Lower leg skin (tissue), 4 donors: ENCODE measurements at regions not wholly inside any gene's neighbourhood (a gene's known extent, or its start where the extent isn't known, plus 50 kb on each side); places are given as distances from the start of the nearest gene placed in this dataset.

Experiments
- DNase-seq, 2 donors: peaks; one replicate each; pipeline ENCODE4 v3.0.0-alpha.2; 2019; ENCODE audit warnings: low spot score in 2 of 2
- H3K4me3 ChIP-seq: fragments of 200-600 bp; sonication (generic); 2 replicates; pipeline ENCODE4 v1.5.1; 2017; ENCODE audit warnings: mild to moderate bottlenecking, low read depth; ENCODE audit not compliant: poor library complexity, severe bottlenecking
- POLR2A ChIP-seq, 2 donors: fragments of 450-650 bp; IDR thresholded peaks; one replicate each; pipeline ENCODE4 v1.6.1; 2016 to 2017; ENCODE audit warnings: antibody characterized with exemption in 2 of 2, mild to moderate bottlenecking in 1 of 2, moderate library complexity in 1 of 2
- WGBS, 2 donors: methylation state at CpG; one replicate each; pipeline ENCODE4 v1.1.5; 2018; 5-methylcytosine and 5-hydroxymethylcytosine counted together
- intact Hi-C: fragments of 100-400 bp; cut with DNase I; formaldehyde crosslinking; loops from one replicate; pipeline ENCODE4 v1.15.0; 2023; ENCODE audit warnings: low total_unique reads
- TF ChIP-seq, protein P1 (sequence below), 3 donors: fragments of 450-650 bp; IDR thresholded peaks; one replicate each; pipeline ENCODE4 v1.5.1; 2016; ENCODE audit warnings: antibody characterized with exemption in 3 of 3, mild to moderate bottlenecking in 3 of 3, moderate library complexity in 2 of 3

DNA sequence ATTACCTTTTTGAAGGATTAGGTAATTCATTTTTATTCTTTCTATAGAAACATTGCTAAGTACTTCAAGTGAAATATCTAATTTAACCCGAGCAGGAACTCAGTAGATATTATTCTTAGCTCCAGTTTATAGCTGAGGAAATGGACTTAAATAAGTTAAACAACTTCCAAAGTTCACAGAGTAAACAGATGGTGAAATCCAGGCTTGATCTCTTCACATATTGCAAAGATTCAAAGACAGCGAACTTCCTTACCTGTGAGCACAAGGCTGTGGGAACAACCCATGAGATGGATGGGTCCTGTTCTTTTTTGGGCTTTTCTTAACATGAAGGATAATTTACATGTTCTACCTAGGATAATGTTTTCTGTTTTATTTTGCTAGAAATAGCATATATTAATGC, 439.0 kb downstream of the IRS1 start:
- intact Hi-C loops: no loop called here
- 77 to 80% methylated on average over 2 of the region's 2 CpGs for WGBS, 2 donors

DNA sequence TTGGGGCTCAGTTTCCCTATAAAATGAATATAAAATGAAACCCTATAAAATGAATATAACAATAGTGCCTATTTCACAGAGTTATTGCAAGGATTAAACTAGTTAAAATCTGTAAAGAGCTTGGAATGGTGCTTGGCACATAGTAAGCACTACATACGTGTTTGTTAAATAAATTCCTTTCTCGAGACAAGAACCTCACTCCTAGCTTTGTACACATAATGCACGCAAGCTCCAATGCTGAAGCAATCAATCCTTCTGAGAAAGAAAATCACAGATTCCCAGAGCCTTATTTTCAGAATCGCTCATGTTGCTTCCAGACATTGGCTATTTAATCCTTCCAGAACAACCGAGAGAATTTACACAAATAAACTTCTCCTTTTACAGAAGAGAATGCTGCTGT, 440.9 kb downstream of the IRS1 start:
- H3K4me3 ChIP-seq: no peak overlapping the region
- intact Hi-C loops: no loop called here
- TF ChIP-seq, protein P1, sequence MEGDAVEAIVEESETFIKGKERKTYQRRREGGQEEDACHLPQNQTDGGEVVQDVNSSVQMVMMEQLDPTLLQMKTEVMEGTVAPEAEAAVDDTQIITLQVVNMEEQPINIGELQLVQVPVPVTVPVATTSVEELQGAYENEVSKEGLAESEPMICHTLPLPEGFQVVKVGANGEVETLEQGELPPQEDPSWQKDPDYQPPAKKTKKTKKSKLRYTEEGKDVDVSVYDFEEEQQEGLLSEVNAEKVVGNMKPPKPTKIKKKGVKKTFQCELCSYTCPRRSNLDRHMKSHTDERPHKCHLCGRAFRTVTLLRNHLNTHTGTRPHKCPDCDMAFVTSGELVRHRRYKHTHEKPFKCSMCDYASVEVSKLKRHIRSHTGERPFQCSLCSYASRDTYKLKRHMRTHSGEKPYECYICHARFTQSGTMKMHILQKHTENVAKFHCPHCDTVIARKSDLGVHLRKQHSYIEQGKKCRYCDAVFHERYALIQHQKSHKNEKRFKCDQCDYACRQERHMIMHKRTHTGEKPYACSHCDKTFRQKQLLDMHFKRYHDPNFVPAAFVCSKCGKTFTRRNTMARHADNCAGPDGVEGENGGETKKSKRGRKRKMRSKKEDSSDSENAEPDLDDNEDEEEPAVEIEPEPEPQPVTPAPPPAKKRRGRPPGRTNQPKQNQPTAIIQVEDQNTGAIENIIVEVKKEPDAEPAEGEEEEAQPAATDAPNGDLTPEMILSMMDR (IDR thresholded peaks at IDR 0.05): no peak
- TF ChIP-seq POLR2A (IDR thresholded peaks at IDR 0.05): no peak
- DNase-seq: no peak
- 61 to 69% methylated on average over 5 of the region's 5 CpGs for WGBS, 2 donors

More for the DNA sequence above, 439.0 kb downstream of the IRS1 start:
- TF ChIP-seq, protein P1 (IDR thresholded peaks at IDR 0.05): no peak
- TF ChIP-seq POLR2A (IDR thresholded peaks at IDR 0.05): no peak
- no peak for DNase-seq
- H3K4me3 ChIP-seq: no peak overlapping the region

DNA sequence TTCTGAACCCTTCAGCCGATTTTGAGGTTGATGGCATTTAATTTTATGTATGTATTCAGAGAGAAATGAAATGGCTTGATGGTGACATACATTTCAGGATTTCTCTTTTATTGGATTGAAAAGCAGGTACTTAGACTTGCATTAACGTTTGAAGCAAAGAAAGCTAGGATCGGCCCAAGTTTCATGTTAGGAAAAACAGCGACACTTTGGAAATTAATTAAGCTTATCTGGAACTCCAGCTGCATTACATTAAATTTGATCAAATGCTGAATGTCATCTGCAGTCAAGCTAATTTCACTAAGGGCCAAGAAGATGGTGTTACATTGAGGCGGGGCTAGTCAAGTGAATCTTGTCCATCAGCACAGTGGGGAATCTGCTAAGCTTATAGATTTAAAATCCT, 441.8 kb downstream of the IRS1 start:
- 83 to 91% methylated on average over 5 of the region's 5 CpGs for WGBS, 2 donors
- TF ChIP-seq, protein P1 (IDR thresholded peaks at IDR 0.05): no peak
- TF ChIP-seq POLR2A (IDR thresholded peaks at IDR 0.05): no peak
- no peak overlapping the region for H3K4me3 ChIP-seq
- no peak for DNase-seq
- intact Hi-C loops: no loop called here

DNA sequence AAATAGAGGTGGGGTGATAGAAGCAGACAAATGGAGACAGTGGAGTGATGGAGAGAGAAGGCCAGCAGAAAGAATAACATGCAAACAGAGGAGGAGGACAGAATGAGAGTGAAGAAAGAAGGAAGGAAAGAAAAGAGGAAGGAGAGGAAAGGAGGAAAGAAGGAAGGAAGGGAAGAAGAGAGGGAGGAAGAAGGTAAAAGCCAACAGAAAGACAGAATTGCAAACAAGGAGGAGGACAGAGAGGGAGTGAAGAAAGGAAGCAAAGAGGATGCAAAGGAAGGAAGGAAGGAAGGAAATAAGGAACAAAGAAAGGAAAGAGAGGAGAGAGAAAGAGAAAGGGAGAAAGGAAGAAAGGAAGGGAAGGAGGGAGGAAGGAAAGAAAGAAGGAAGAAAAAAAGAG, 444.0 kb downstream of the IRS1 start:
- no peak overlapping the region for H3K4me3 ChIP-seq
- intact Hi-C loops: no loop called here
- TF ChIP-seq POLR2A (IDR thresholded peaks at IDR 0.05): no peak
- TF ChIP-seq, protein P1 (IDR thresholded peaks at IDR 0.05): no peak
- DNase-seq: no peak

DNA sequence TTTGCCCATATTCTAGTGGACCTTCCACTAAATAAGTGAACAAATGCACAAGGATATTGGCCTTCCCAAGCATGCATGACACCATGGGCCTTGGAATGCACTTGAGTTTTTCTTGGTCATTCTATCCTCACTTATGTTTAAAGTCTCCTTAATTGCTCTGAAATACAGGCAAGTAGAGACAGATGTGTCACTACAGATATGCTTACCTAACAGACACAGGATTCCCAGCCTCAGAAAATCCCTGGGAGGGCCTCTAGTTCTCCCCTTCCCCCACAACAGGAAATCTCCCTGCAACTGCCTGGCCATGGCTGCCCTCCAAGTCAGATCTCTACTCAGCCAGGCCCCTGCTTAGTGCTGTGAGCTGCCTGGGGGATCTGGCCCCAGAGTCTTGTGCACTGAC, 445.2 kb downstream of the IRS1 start:
- DNase-seq: no peak
- no peak overlapping the region for H3K4me3 ChIP-seq
- intact Hi-C loops: no loop called here
- no peak for TF ChIP-seq POLR2A (IDR thresholded peaks at IDR 0.05)
- TF ChIP-seq, protein P1 (IDR thresholded peaks at IDR 0.05): no peak

DNA sequence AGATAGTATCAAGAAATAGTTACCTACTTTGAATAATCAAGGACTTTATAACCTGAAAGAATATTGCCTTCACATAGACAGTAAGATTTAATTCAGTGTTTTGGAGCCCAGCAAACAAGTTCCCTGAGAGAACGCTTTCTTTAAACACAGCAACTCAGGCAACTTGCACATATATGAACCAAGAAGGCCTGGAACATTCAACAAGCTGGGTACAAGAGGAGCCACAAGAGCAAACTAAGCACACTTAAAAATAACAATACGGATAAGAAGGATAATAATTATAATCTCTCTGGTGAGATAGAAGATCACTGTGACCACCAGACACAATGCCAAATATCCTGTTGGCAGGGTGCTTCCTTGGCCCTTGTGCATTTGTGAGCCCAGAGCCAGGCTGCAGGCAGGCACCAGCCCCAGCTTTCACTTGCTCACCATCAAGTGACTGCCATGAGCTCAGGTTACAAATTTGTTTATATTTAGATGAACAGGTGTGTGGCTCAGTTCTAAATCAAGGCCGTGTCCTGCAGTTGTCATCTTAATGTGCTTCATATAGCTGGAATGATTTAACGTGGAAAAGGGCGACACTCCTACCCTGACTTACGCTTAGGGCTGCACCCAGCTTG, 446.6 kb downstream of the IRS1 start:
- no peak for TF ChIP-seq POLR2A (IDR thresholded peaks at IDR 0.05)
- TF ChIP-seq, protein P1 (IDR thresholded peaks at IDR 0.05): no peak
- no peak overlapping the region for H3K4me3 ChIP-seq
- intact Hi-C loops: no loop called here
- DNase-seq: no peak
- WGBS, 2 donors: 83 to 88% methylated on average over 6 of the region's 6 CpGs
